A549 (cell line): ENCODE measurements at regions not wholly inside any gene's neighbourhood (a gene's known extent, or its start where the extent isn't known, plus 50 kb on each side); places are given as distances from the start of the nearest gene placed in this dataset.

Experiments used
- BHLHE40 ChIP-seq: IDR thresholded peaks from 2 replicates; pipeline ENCODE4 v1.6.1; 2012; ENCODE audit warnings: low read depth, low read length, inconsistent platforms
- CBX8 ChIP-seq: fragments of 200-600 bp; sonication (generic); IDR thresholded peaks from 2 replicates; pipeline ENCODE4 v1.6.1; 2016
- CTCF ChIP-seq: fragments of >200 bp; sonication (Bioruptor Twin); formaldehyde crosslinking; IDR thresholded peaks from 3 replicates; pipeline ENCODE4 v1.5.1; 2016
- KDM5A ChIP-seq: fragments of 200-600 bp; sonication (generic); IDR thresholded peaks from 2 replicates; pipeline ENCODE4 v1.6.1; 2016; ENCODE audit warnings: antibody characterized with exemption, mild to moderate bottlenecking
- MAFK ChIP-seq: fragments of 450-650 bp; IDR thresholded peaks from 2 replicates; pipeline ENCODE4 v1.6.1; 2014; ENCODE audit not compliant: partially characterized antibody
- POLR2A ChIP-seq: IDR thresholded peaks from 2 replicates; pipeline ENCODE4 v1.6.1; 2012; ENCODE audit warnings: mild to moderate bottlenecking, low read length

- TF ChIP-seq POLR2A (no peak), CTCF (no peak), CBX8 (no peak), MAFK (no peak), BHLHE40 (no peak), KDM5A (no peak)
These were observed 277.1 kb downstream of the AJAP1 start for GRCh38 chr1:4931486-4931885.
